HG03103 (cell line): ENCODE measurements at regions not wholly inside any gene's neighbourhood (a gene's known extent, or its start where the extent isn't known, plus 50 kb on each side); places are given as distances from the start of the nearest gene placed in this dataset.

Experiments used
- ATAC-seq: cut with Tn5 transposase; IDR thresholded peaks from one replicate; pipeline ENCODE4 v1.9.1; 2021; ENCODE audit warnings: low read depth; ENCODE audit not compliant: unreplicated experiment

DNA sequence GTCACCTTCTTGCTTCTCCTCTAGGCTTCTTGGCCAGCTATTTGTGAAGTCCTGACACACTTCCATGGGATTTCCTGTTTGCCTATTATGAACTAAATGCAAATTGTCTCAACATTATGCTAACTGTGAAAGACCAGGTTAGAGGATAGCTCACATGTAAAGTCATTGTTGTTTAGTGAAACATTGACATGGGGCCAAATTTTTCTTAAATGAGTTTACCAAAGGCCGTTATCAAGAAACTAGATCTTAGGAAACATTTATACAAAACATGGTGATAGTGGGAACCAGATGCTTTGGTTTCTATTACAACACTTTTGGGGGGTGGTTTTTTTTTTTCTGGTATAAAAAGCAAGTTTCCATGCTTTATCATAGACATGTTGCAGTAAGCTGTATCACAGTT lies 466.8 kb upstream of the FAM241A start:
- no peak for ATAC-seq

DNA sequence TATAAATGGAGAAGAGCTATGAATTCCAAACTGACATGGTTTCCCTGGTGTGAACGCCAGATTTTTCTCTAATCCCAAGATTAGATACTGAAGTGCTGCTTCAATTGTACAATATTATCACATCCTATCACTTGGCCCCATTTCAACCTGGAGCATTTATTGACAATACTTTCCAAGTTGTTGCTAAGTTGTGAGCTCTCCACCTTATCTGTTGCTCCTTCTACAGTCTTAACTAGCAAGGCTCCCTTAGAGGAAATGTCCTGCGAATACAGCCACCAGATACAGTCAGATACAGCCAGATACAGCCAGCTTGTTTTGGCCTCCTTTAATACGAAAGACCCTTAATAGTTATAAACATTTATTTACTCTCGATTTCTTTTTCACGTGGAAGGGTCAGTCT lies 466.3 kb upstream of the FAM241A start:
- ATAC-seq: no peak

DNA sequence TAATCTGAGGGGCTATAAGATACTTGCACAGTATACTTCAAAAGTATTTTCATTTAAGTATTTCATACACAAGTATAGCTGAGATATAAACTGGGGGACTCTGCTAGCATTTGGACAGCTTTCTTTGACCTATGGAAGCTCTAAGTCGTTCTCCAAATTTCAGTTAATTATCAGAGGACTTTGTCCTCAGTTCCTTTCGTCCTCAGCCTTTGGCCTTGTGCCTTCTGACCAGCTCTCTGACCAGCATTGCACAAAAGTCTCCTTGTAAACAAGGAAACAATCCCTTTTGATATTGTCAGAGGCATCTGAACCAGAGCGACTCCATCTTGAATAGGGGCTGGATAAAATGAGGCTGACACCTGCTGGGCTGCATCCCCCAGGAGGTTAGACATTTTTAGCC lies 464.0 kb upstream of the FAM241A start:
- no peak for ATAC-seq

DNA sequence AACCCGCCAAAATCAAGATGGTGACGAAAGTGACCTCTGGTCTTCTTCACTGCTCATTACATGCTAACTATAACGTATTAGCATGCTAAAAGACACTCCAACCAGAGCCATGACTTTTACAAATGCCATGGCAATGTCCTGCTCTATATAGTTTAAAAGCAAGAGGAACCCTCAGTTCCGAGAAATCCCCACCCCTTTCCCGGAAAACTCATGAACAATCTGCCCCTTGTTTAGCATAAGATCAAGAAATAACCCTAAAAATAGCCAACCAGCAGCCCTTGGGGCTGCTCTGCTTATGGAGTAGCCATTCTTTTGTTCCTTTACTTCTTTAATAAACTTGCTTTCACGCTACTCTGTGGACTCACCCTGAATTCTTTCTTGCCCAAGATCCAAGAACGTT lies 463.5 kb upstream of the FAM241A start:
- no peak for ATAC-seq

DNA sequence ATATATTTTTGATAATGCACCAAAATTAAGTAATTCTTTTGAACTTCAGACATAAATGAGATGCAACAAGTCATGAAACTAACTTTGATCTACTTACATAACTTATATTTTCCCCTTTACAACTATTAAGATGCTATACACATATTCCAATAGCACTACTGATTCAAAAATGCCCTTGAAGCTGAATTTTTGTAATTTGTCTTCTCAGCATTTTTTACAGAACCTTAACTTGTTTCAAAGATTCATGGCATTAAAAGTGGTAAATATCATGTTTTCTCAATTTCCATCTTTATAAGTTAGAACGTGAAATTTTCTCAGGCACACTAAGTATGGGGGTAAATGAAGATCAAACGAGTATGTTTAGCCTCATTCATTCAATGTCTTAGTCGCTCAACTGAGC lies 460.0 kb upstream of the FAM241A start:
- ATAC-seq: no peak

DNA sequence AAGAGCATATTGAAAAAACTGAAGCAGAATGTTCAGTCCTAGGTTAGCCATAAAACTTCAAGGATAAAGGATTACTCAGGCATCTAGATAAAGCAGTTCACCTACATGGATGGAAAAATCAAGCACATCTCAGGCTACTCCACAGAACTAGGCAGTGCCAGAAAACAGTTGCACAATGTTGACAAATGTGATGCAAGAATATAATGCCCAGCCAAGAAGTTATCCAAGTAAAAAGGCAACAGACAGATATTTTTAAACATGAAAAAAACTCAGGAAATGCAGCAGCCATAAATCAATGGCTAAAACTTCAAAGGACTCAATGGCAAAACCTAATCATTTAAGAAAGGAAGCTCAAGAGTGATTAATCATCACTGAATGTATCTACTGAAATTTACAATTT lies 456.0 kb upstream of the FAM241A start:
- no peak for ATAC-seq

DNA sequence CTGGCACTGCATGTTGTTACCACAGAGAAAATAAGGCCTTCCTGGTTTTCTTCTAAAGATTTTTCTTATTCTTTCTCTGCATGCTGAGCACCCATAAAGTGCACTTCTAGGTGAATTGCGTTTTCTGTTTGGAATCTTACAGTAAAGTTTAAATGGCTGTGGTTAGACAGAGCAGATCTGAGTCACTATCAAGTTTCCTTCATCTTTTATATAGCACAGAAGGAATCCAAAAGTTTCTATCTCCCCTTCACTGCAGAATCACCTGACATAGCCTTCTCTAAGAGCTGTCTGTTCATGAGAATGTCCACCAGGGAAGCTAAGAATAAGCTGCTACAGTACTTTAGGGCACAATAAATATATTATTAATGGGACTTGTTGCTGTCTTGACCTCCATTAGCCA lies 455.5 kb upstream of the FAM241A start:
- no peak for ATAC-seq

DNA sequence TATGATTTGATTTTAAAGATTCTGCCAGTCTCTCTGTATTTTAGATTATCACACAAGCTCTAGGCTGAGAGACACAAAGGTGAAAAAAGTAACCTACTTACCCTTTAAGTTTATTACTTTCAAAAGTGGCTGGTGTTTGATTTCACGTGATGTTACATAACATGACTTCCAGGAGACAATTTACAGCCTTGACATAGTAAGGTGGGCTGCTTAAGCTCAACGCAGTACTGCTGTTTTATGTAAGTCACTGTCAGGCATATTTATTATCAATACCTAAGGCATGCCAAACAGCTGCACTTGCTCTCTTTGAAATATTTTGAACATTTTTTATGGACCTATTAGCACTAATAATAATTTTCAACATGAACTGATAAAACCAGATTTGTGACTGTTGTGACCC lies 451.5 kb upstream of the FAM241A start:
- ATAC-seq: no peak

DNA sequence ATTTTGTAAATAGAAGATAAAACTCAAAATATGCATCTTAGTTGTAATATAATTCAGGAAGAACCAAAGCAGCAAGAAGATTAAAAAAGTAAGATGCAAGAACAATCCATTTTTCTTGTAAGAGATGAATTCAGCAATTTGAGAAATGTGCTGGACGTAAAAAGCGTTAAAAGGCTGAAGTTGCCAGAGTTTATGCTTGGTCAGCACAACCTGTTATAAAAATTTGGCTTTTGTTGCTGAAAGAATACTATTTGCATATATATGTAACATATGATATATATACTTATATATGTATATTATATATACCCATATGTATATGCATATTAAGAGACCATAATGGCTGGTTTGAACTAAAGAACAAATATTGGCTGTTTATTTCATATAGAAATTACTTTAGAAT lies 449.6 kb upstream of the FAM241A start:
- ATAC-seq: no peak

DNA sequence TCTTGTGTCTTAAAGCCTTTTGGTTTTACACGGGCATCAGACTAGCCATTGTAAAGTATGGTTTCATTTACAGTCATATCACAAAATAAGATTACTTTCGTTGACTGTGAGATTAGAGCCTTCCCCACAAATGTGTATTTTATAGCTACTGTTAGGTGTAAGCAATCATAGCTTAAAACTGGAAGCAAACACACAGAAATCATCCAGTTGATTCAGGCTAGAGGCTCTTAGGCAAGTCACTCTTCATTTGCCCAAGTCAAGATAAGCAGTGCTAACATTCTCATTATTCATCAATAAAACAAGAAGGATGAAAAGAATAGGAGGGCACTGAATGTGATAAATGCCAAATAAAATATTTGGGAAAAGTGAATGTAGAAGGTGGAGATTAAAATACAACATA lies 448.7 kb upstream of the FAM241A start:
- ATAC-seq: no peak

DNA sequence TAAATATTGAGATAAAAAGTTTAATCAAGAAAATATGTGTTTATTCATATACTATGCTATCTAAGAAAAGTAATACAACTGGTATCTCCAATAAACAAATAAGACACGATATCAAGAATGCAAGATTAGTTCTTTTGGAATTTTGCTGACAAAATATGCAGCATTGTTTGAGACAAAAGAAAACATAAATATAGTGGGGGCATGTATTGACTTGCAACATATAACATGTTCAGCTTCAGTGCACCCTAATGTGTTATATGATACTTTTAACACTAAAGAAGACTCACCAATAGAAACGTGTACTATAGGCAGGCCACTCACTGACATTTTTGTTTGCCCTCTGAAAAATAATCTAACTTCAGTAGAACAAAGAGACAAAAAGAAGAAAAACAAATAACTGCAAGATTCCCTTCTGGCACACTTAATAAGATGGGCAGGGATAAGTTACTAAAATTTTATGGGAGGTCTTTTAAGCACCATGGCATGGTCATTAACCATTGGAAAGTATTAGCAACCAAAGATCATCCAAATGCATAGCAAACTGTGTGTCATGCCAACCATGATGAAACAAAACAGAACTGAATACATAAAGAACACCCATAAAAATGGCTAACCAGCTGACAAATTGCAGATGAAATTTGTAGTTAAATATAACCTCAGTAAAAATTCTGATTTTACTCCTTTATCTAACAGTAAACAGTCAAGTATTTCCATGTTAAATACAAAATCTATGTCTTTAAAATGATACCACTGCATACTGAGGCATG lies 447.9 kb upstream of the FAM241A start:
- no peak for ATAC-seq

DNA sequence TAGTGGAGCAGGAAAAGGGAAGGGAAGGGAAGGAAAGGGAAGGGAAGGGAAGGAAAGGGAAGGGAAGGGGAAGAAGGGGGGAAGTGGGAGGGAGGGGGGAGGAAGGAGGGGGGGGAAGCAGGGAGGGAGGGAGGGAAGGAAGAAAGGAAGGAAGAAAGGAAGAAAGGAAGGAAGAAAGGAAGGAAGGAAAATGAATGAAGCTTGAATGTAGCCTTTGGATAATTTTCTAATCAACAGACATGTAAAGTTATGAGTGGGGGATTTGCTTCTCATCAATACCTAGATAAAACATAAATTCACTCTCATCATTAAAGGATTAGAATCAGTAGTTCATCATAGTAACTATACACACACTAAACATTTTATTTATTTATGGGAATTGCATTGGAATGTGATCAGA lies 446.9 kb upstream of the FAM241A start:
- ATAC-seq: no peak

DNA sequence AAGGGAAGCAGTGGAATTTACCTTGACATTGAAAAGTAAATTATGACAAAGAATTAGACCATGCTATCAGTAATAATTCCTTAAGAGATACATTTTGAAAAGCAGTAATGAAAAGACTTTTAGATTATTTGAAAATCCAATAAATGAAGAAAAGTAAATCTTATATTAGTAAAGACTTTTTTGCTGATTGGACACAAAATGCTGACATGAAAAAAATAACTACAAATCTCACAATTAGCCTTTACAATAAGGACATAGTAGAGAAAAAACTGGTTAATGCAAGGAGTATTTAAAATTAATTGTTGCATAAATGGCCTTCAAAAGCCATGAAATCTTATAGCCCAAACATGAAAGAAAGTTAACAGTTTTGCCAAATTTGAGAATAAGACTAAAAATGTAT lies 446.1 kb upstream of the FAM241A start:
- ATAC-seq: no peak

DNA sequence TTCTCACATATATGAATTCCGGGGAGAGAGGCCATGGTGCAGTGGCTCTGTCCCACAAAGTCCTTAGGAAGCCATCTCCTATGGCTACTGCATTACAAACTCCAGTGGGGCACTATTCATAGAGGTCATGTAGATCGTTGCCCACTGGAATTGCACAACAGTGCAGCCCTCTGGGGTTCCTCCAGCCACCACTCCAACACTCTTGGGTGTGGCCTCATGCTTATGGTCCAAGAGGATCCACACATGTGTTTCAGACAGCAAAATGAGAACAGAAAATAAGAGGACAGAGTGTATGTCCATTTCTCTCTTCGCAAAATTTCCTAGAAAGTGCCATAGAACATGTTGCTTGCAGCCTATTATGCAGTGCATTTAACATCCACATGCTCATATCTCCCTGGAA lies 444.2 kb upstream of the FAM241A start:
- no peak for ATAC-seq

DNA sequence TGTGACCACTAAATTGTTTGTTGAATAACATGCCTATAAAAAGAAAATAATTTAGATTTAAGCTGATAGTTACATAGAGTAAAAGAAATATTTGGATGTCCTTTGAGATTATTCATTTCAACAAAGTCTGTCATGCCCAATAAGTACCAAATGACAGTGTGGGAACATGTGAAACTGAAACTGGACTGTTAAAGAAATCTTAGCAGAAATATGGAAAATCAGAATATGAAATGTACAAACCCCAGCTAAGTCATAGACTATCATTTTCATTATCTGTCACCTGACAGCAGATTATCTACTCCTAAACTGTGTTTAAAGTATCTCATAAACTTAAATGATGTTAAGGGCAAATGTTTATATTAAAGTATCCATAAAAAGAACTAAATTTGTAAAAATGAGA lies 437.8 kb upstream of the FAM241A start:
- ATAC-seq: no peak

DNA sequence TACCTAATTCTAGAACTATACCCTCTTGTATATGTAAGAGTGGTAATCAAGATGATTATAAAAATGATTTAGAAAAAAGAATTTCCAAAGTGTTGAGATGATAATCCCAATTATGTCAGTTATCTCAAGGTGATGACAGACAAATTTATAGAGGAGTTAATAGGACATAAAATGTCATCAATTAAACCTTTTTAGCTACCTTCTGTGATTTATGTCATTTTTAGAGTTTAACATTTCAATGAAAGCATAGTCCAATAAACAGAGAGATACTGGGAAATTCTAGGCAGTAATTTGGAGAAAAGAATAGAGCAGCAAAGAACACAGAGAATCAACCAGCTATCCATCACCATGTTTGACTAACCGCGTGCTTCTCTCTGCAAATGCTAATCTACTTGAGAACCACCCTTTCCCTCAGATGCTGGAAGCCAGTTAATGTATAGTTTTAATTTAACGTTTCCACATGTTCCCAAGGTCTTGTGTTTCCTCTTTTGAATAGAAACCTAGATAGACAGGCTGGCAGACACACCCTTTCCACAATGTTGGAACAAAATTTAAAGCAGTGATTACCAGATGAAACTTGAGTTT lies 433.1 kb upstream of the FAM241A start:
- ATAC-seq: no peak

DNA sequence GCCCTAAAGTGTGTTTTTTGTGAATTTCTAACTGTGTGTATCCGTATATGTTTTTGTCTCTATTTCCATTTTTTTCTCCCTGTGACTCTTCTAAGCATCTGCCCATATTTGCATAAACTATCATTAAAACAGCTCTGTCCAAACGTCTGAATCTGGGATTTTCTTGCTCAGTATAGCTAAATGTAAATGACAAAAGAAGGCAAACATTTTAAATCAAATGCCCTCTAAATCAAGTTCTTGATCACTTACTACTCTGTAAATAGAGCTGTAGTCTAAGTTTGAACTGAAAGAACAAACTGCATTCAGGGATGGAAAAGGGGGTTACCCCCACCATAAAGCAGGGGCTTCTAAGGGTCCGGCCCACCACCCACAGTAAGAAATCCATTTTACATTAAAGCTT lies 432.0 kb upstream of the FAM241A start:
- no peak for ATAC-seq

DNA sequence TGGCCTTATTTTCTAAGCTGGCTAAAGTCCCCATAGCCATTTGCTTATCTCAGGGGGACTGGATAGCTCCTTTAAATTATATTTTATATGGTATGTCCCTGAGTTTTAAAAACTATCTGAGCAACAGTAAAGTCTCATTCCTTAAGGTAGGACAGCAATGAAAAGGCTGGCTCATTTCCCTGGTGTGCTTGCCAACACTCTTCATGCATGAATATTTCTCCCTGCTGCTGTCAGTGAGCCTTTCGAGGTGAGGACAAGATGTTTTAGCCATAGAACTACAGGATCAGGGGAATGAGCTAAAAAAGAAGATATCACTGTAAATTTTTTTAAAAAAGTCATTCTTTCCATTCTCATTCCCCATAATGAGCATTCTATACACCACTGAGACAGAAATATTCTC lies 427.3 kb upstream of the FAM241A start:
- ATAC-seq: no peak

DNA sequence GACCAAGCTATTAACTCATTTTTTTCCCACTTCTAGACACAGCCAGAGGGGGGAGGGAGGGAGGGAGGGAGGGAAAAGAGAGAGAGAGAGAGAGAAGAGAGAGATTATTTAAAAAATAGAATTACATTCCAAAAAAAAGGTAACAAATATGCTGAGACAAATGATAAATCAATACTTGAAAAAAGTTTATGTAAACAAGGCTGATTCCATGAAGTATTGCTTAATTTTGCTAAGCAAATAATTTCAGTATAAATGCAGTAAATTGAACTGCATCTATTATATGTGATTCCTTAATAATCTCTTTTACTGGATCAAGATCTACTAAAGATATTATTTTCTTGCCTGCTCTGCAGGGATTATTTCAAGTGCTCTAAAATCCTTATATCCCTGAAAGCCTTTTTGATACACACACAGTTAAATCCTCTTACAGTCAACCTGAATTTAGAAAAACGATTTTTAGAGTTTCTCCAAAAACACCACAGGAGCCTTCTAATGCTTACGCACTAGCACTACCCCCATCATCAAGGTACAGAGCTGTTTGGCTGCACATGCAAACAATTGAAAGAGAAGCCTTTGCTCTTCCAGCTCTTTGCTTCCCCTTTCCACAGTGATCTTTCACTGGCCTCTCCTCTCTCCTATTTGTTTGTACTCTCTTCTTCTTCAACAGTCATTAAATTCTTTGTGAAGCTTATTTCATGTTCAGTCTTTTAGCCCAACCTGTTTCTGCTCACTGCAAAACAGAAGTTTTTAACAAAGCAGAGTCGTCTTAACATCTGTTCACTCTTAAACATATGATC lies 426.3 kb upstream of the FAM241A start:
- no peak for ATAC-seq

DNA sequence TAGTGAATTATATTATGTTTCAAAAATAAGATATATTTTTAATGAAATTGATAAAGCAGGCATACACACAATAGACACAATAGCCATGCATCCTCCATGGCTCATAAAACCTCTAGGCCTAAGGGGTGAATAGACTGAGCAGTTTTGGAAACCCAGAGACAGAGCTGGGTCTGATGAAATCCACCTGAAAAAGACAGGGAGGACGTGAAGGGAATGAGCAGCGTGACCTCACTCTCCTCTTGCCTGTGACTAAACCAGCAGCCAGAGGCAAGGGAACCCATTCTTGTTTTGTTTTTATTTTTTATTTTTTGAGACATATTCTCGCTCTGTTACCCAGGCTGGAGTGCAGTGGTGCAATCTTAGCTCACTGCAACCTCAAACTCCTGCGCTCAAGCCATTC lies 424.4 kb upstream of the FAM241A start:
- ATAC-seq: no peak

DNA sequence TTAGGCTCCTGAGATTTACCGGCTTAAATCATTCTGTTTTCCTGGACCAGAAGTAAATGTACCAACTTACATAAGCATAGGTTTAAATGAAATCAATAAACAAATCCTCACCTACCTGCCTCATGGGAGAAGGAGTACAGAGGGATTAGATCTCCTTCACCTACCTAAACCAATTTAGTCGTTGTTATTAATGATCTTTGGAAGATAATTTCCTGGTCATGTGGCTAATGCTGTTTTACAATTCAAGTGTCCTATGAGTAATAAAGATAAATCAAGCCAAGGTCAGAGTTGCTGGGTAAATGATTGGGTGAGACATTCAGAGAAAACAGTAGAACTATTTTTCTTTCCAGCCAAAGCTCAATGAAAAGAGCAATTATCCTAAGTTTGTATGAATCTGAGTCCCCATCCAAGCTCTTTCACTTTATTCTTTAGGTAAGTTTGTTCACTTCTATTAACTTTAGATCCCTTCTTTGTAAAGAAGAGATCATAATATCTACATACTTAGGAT lies 423.0 kb upstream of the FAM241A start:
- ATAC-seq: no peak

DNA sequence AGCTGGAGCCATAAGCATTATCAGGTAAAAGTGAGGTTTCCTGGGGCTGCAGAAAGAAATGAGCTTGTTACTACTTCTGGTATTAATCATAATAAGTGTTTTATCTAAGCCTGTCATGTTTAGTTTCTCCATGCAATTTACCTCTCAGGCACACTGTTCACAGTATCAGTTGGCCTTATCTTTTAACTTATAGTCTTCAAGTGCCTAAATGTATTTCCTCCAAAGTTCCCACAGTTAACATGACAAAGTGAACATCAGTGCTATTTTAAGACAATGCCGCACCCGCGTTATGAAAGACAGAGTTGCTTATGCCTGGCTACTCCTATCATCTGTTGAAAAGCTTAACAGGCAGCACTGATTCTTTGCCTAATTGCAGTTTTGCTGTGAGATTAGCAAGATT lies 408.7 kb upstream of the FAM241A start:
- no peak for ATAC-seq
